GM18505 (cell line): ENCODE measurements at regions not wholly inside any gene's neighbourhood (a gene's known extent, or its start where the extent isn't known, plus 50 kb on each side); places are given as distances from the start of the nearest gene placed in this dataset.

ENCODE experiments used
- ATAC-seq: cut with Tn5 transposase; IDR thresholded peaks from one replicate; pipeline ENCODE4 v1.9.1; 2021; ENCODE audit not compliant: unreplicated experiment
- POLR2A ChIP-seq: IDR thresholded peaks from 4 replicates; pipeline ENCODE4 v1.6.1; 2011; ENCODE audit warnings: borderline replicate concordance; ENCODE audit not compliant: insufficient read depth, insufficient read length; ENCODE audit errors: extremely low read depth

- TF ChIP-seq POLR2A = no peak
- no peak for ATAC-seq
These were observed 125.1 kb downstream of the WT1 start for GRCh38 chr11:32310214-32310601.

GRCh38 chr11:32311346-32312065, 123.8 kb downstream of the WT1 start:
- ATAC-seq = no peak
- no peak for TF ChIP-seq POLR2A

- no peak for TF ChIP-seq POLR2A
- ATAC-seq = no peak
These were observed 123.0 kb downstream of the WT1 start for GRCh38 chr11:32312206-32312817.

- TF ChIP-seq POLR2A = no peak
- peak; percentile 62 for ATAC-seq
These were observed 122.4 kb downstream of the WT1 start for GRCh38 chr11:32312865-32313403.

- no peak for TF ChIP-seq POLR2A
- no peak for ATAC-seq
These were observed 121.9 kb downstream of the WT1 start for GRCh38 chr11:32313477-32313876.

GRCh38 chr11:32315121-32315520, 120.2 kb downstream of the WT1 start:
- ATAC-seq = no peak
- no peak for TF ChIP-seq POLR2A

- TF ChIP-seq POLR2A = no peak
- ATAC-seq = no peak
These were observed 119.1 kb downstream of the WT1 start for GRCh38 chr11:32316232-32316631.

- TF ChIP-seq POLR2A = no peak
- ATAC-seq = no peak
These were observed 118.3 kb downstream of the WT1 start for GRCh38 chr11:32316858-32317642.

GRCh38 chr11:32317643-32318042, 117.7 kb downstream of the WT1 start:
- no peak for ATAC-seq
- TF ChIP-seq POLR2A = no peak

- no peak for TF ChIP-seq POLR2A
- ATAC-seq = no peak
These were observed 117.0 kb downstream of the WT1 start for GRCh38 chr11:32318071-32319055.

- no peak for ATAC-seq
- no peak for TF ChIP-seq POLR2A
These were observed 111.6 kb downstream of the WT1 start for GRCh38 chr11:32323814-32324130.

- TF ChIP-seq POLR2A = no peak
- ATAC-seq = no peak
These were observed 110.2 kb downstream of the WT1 start for GRCh38 chr11:32325187-32325586.

- no peak for ATAC-seq
- no peak for TF ChIP-seq POLR2A
These were observed 109.6 kb downstream of the WT1 start for GRCh38 chr11:32325725-32326124.
